ENCODE measurements at regions not wholly inside any gene's neighbourhood (a gene's known extent, or its start where the extent isn't known, plus 50 kb on each side); places are given as distances from the start of the nearest gene placed in this dataset.

- no peak for FAIRE-seq
Observed at GRCh38 chr21:28826569-28826968, 166.1 kb downstream of the LTN1 start.

GRCh38 chr21:28826021-28826420 is 166.7 kb downstream of the LTN1 start:
- FAIRE-seq = no peak

GRCh38 chr21:28823429-28823828 is 169.2 kb downstream of the LTN1 start:
- FAIRE-seq = no peak

GRCh38 chr21:28822486-28823335 is 170.0 kb downstream of the LTN1 start:
- FAIRE-seq = no peak

- no peak for FAIRE-seq
Observed at GRCh38 chr21:28822123-28822399, 170.6 kb downstream of the LTN1 start.

- no peak for FAIRE-seq
Observed at GRCh38 chr21:28821276-28822122, 171.2 kb downstream of the LTN1 start.

- FAIRE-seq = no peak
Observed at GRCh38 chr21:28818663-28819278, 173.9 kb downstream of the LTN1 start.

GRCh38 chr21:28817871-28818270 is 174.8 kb downstream of the LTN1 start:
- FAIRE-seq = no peak

- no peak for FAIRE-seq
Observed at GRCh38 chr21:28811860-28812259, 180.8 kb downstream of the LTN1 start.

- no peak for FAIRE-seq
Observed at GRCh38 chr21:28810826-28811524, 181.7 kb downstream of the LTN1 start.

GRCh38 chr21:28805885-28806284 is 186.8 kb downstream of the LTN1 start:
- no peak for FAIRE-seq

GRCh38 chr21:28804089-28804670 is 188.5 kb downstream of the LTN1 start:
- FAIRE-seq = no peak

- FAIRE-seq = no peak
Observed at GRCh38 chr21:28801906-28802305, 190.8 kb downstream of the LTN1 start.

- no peak for FAIRE-seq
Observed at GRCh38 chr21:28799926-28800325, 192.8 kb downstream of the LTN1 start.

GRCh38 chr21:28798798-28799197 is 193.9 kb downstream of the LTN1 start:
- FAIRE-seq = no peak

- no peak for FAIRE-seq
Observed at GRCh38 chr21:28795251-28795650, 197.4 kb downstream of the LTN1 start.

- no peak for FAIRE-seq
Observed at GRCh38 chr21:28794371-28794851, 198.3 kb downstream of the LTN1 start.

- FAIRE-seq = no peak
Observed at GRCh38 chr21:28793043-28793442, 199.6 kb downstream of the LTN1 start.

- no peak for FAIRE-seq
Observed at GRCh38 chr21:28791595-28792282, 200.9 kb downstream of the LTN1 start.

GRCh38 chr21:28790335-28790734 is 202.3 kb downstream of the LTN1 start:
- FAIRE-seq = no peak

- FAIRE-seq = no peak
Observed at GRCh38 chr21:28789523-28789922, 203.2 kb downstream of the LTN1 start.

GRCh38 chr21:28788030-28788429 is 204.6 kb downstream of the LTN1 start:
- FAIRE-seq = no peak

Measured in islet of Langerhans (tissue), 1 donor.